Hepatocyte (in vitro differentiated cells): ENCODE measurements at regions not wholly inside any gene's neighbourhood (a gene's known extent, or its start where the extent isn't known, plus 50 kb on each side); places are given as distances from the start of the nearest gene placed in this dataset.

Experiments used
- DNase-seq: peaks from one replicate; pipeline ENCODE4 v3.0.0-alpha.2; 2016; ENCODE audit warnings: low spot score
- H2AFZ ChIP-seq: fragments of 200-600 bp; sonication (generic); 2 replicates; pipeline ENCODE4 v1.6.0; 2016; ENCODE audit warnings: antibody characterized with exemption, mild to moderate bottlenecking
- H3K27ac ChIP-seq: fragments of 200-600 bp; sonication (generic); 2 replicates; pipeline ENCODE4 v1.5.1; 2016; ENCODE audit warnings: mild to moderate bottlenecking
- H3K27me3 ChIP-seq: fragments of 200-600 bp; sonication (generic); 2 replicates; pipeline ENCODE4 v1.6.1; 2016
- H3K36me3 ChIP-seq: fragments of 200-600 bp; sonication (generic); replicated peaks from 2 replicates; pipeline ENCODE4 v1.5.1; 2016; ENCODE audit warnings: low read depth; ENCODE audit not compliant: insufficient read depth
- H3K4me1 ChIP-seq: fragments of 200-600 bp; sonication (generic); 2 replicates; pipeline ENCODE4 v1.5.1; 2016; ENCODE audit warnings: mild to moderate bottlenecking, moderate library complexity; ENCODE audit not compliant: insufficient read depth
- H3K4me2 ChIP-seq: fragments of 200-600 bp; sonication (generic); 2 replicates; pipeline ENCODE4 v1.6.0; 2016
- H3K4me3 ChIP-seq: fragments of 200-600 bp; sonication (generic); 2 replicates; pipeline ENCODE4 v1.5.1; 2016; ENCODE audit warnings: mild to moderate bottlenecking
- H3K79me2 ChIP-seq: fragments of 200-600 bp; sonication (generic); 2 replicates; pipeline ENCODE4 v1.6.0; 2017; ENCODE audit warnings: mild to moderate bottlenecking
- H3K9me2 ChIP-seq: fragments of 200-600 bp; sonication (generic); replicated peaks from 2 replicates; pipeline ENCODE4 v1.6.0; 2017; ENCODE audit warnings: mild to moderate bottlenecking; ENCODE audit not compliant: insufficient read depth
- H3K9me3 ChIP-seq: fragments of 200-600 bp; sonication (generic); 2 replicates; pipeline ENCODE4 v1.5.1; 2016; ENCODE audit warnings: low read depth, mild to moderate bottlenecking
- H4K20me1 ChIP-seq: fragments of 200-600 bp; sonication (generic); 2 replicates; pipeline ENCODE4 v1.6.0; 2016; ENCODE audit warnings: mild to moderate bottlenecking; ENCODE audit not compliant: insufficient read depth, poor library complexity, severe bottlenecking
- EZH2 ChIP-seq: fragments of 200-600 bp; sonication (generic); IDR thresholded peaks from 2 replicates; pipeline ENCODE4 v1.6.1; 2016; ENCODE audit warnings: antibody characterized with exemption, mild to moderate bottlenecking, borderline replicate concordance
- EZH2phosphoT487 ChIP-seq: fragments of 200-600 bp; sonication (generic); IDR thresholded peaks from one replicate; pipeline ENCODE4 v1.6.1; 2018; ENCODE audit warnings: antibody characterized with exemption, mild to moderate bottlenecking, low read depth, moderate library complexity; ENCODE audit not compliant: unreplicated experiment, severe bottlenecking
- WGBS: methylation state at CpG from one replicate; pipeline ENCODE4 v1.1.6; 2016; ENCODE audit warnings: low lambda C conversion rate; ENCODE audit errors: missing lambda C conversion rate; 5-methylcytosine and 5-hydroxymethylcytosine counted together
- TF ChIP-seq, protein P1 (sequence below): fragments of 200-600 bp; sonication (generic); IDR thresholded peaks from 2 replicates; pipeline ENCODE4 v1.5.1; 2016; ENCODE audit warnings: antibody characterized with exemption, mild to moderate bottlenecking; ENCODE audit not compliant: poor library complexity

DNA sequence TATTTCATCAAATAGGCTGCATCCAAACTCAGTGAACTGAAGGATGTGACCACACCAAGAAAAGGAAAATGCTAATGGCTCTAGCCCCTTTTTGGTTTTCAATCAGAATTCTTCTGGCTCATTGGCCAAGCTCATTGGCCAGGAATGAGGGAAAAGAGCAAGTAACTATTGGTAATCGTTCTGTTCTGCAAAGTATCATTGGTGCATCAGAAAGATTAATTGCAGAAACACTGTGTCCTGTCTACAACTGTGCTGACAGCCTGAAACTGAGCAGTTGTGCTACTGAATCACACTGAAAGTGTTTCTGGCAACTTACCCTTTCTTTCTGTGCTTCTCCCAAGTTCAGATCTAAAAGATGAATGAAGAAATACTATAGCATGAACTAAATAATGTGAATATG lies 116.4 kb upstream of the ROBO2 start:
- H3K9me3 ChIP-seq: no peaks in the 10 kb centered on the region
- H3K79me2 ChIP-seq: no peaks in the 10 kb centered on the region
- no peaks in the 10 kb centered on the region for H3K27me3 ChIP-seq
- H3K4me2 ChIP-seq: no peak overlapping the region
- DNase-seq: no peak
- no peak overlapping the region for H3K27ac ChIP-seq
- TF ChIP-seq, protein P1, sequence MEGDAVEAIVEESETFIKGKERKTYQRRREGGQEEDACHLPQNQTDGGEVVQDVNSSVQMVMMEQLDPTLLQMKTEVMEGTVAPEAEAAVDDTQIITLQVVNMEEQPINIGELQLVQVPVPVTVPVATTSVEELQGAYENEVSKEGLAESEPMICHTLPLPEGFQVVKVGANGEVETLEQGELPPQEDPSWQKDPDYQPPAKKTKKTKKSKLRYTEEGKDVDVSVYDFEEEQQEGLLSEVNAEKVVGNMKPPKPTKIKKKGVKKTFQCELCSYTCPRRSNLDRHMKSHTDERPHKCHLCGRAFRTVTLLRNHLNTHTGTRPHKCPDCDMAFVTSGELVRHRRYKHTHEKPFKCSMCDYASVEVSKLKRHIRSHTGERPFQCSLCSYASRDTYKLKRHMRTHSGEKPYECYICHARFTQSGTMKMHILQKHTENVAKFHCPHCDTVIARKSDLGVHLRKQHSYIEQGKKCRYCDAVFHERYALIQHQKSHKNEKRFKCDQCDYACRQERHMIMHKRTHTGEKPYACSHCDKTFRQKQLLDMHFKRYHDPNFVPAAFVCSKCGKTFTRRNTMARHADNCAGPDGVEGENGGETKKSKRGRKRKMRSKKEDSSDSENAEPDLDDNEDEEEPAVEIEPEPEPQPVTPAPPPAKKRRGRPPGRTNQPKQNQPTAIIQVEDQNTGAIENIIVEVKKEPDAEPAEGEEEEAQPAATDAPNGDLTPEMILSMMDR: no peak
- TF ChIP-seq EZH2phosphoT487 (no peak), EZH2 (no peak)
- H3K9me2 ChIP-seq: no peaks in the 10 kb centered on the region
- no peaks in the 10 kb centered on the region for H4K20me1 ChIP-seq
- H3K36me3 ChIP-seq: no peaks in the 10 kb centered on the region
- WGBS: 32% methylated on average over 1 of the region's 1 CpG
- no peak overlapping the region for H3K4me3 ChIP-seq
- no peaks in the 10 kb centered on the region for H3K4me1 ChIP-seq
- H2AFZ ChIP-seq: no peak overlapping the region

DNA sequence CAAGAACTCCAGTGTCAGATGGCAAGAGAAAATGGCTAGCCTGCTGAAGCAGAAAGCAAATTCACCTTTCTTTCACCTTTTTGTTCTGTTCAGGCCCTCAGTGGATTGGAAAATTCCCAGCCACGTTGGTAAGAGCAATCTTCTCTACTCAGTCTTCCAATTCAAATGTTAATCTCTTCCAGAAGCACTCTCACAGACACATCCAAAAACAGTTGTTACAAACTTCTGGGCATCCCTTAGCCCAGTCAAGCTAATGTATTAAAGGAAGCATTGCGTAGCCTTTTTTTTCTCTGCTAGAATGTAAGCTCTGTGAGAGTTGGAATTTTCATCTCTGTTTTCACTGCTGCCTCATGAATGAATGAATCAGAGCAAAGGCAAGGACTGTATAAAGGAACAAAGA lies 109.2 kb upstream of the ROBO2 start:
- 61% methylated on average over 2 of the region's 2 CpGs for WGBS
- no peaks in the 10 kb centered on the region for H3K36me3 ChIP-seq
- H3K27ac ChIP-seq: no peak overlapping the region
- no peaks in the 10 kb centered on the region for H4K20me1 ChIP-seq
- TF ChIP-seq EZH2phosphoT487: no peak
- TF ChIP-seq EZH2: no peak
- TF ChIP-seq, protein P1: no peak
- H3K4me3 ChIP-seq: no peak overlapping the region
- no peak overlapping the region for H2AFZ ChIP-seq
- no peak overlapping the region for H3K4me2 ChIP-seq
- no peak for DNase-seq
- no peaks in the 10 kb centered on the region for H3K79me2 ChIP-seq
- H3K27me3 ChIP-seq: no peaks in the 10 kb centered on the region
- H3K9me3 ChIP-seq: no peaks in the 10 kb centered on the region
- no peaks in the 10 kb centered on the region for H3K9me2 ChIP-seq
- no peaks in the 10 kb centered on the region for H3K4me1 ChIP-seq

DNA sequence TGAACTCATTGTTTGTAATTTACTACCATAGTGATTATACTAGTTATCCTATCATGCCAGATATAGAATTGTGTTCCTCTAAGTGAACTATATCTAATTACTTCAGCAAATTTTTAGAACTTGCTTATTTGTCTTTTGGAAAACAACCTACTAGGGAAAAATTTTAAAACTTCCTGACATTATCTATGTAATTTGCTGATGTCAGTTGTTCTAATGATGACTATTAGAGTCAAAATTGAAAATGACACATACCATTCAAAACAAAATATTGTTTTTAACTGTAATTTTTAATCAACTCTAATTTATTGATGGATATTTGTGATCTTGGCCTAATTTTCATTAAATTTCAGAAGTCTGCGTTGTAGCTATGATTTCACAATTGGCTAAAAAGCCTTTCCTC lies 106.7 kb upstream of the ROBO2 start:
- H3K9me3 ChIP-seq: no peaks in the 10 kb centered on the region
- no peak overlapping the region for H3K4me3 ChIP-seq
- DNase-seq: no peak
- H3K27me3 ChIP-seq: no peaks in the 10 kb centered on the region
- H3K79me2 ChIP-seq: no peaks in the 10 kb centered on the region
- no peak overlapping the region for H2AFZ ChIP-seq
- H3K9me2 ChIP-seq: no peaks in the 10 kb centered on the region
- no peaks in the 10 kb centered on the region for H3K4me1 ChIP-seq
- no peak overlapping the region for H3K27ac ChIP-seq
- no peaks in the 10 kb centered on the region for H3K36me3 ChIP-seq
- TF ChIP-seq, protein P1: no peak
- TF ChIP-seq EZH2 (no peak), EZH2phosphoT487 (no peak)
- 29% methylated on average over 1 of the region's 1 CpG for WGBS
- H3K4me2 ChIP-seq: no peak overlapping the region
- H4K20me1 ChIP-seq: no peaks in the 10 kb centered on the region

DNA sequence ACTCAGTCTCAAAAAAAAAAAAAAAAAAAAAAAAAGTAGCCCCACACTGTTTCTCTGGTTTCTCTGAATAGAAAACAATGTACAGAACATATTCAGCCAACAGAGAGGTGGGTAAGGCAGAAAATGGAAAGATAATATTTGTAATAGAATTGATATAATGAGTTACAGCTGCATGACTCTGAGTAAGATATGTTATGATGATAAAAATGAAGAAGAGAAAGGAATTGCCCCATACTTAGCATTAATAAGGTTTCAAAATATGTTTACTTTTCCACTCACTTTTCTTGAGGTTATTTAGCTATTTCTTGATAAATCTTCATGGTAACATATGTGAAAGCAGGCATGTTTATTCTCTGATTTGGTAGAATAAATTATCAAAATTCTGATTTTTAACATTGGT lies 100.9 kb upstream of the ROBO2 start:
- Histone ChIP-seq H3K27ac (no peak overlapping the region), H3K4me3 (no peak overlapping the region), H3K27me3 (no peaks in the 10 kb centered on the region), H3K4me2 (no peak overlapping the region), H3K79me2 (no peaks in the 10 kb centered on the region), H3K36me3 (no peaks in the 10 kb centered on the region), H3K9me2 (no peaks in the 10 kb centered on the region), H3K9me3 (no peaks in the 10 kb centered on the region), H3K4me1 (peaks cover 7% of the 10 kb centered on the region), H2AFZ (no peak overlapping the region), H4K20me1 (no peaks in the 10 kb centered on the region)
- no peak for DNase-seq
- TF ChIP-seq EZH2 (no peak), EZH2phosphoT487 (no peak)
- TF ChIP-seq, protein P1: no peak
